ENCODE measurements at regions not wholly inside any gene's neighbourhood (a gene's known extent, or its start where the extent isn't known, plus 50 kb on each side); places are given as distances from the start of the nearest gene placed in this dataset.

- DNase-seq = no peak
Measured at GRCh38 chr5:171509467-171509866, 90.0 kb downstream of the FGF18 start.

GRCh38 chr5:171512397-171512796, 93.0 kb downstream of the FGF18 start:
- DNase-seq = no peak

GRCh38 chr5:171513591-171513990, 94.1 kb downstream of the FGF18 start:
- DNase-seq = no peak

- no peak for DNase-seq
Measured at GRCh38 chr5:171518916-171519315, 99.5 kb downstream of the FGF18 start.

GRCh38 chr5:171520300-171521174, 101.1 kb downstream of the FGF18 start:
- DNase-seq = no peak

GRCh38 chr5:171521219-171521633, 101.8 kb downstream of the FGF18 start:
- no peak for DNase-seq

GRCh38 chr5:171521679-171522078, 102.2 kb downstream of the FGF18 start:
- no peak for DNase-seq

GRCh38 chr5:171523781-171524180, 104.3 kb downstream of the FGF18 start:
- DNase-seq = no peak

- no peak for DNase-seq
Measured at GRCh38 chr5:171524466-171524865, 105.0 kb downstream of the FGF18 start.

GRCh38 chr5:171525085-171525484, 105.6 kb downstream of the FGF18 start:
- no peak for DNase-seq

- no peak for DNase-seq
Measured at GRCh38 chr5:171528036-171528435, 108.6 kb downstream of the FGF18 start.

GRCh38 chr5:171528865-171529614, 109.6 kb downstream of the FGF18 start:
- no peak for DNase-seq

GRCh38 chr5:171531638-171532037, 112.2 kb downstream of the FGF18 start:
- no peak for DNase-seq

- DNase-seq = no peak
Measured at GRCh38 chr5:171533153-171533552, 113.7 kb downstream of the FGF18 start.

GRCh38 chr5:171534043-171534895, 114.8 kb downstream of the FGF18 start:
- no peak for DNase-seq

GRCh38 chr5:171535162-171535561, 115.7 kb downstream of the FGF18 start:
- no peak for DNase-seq

GRCh38 chr5:171537070-171537849, 117.8 kb downstream of the FGF18 start:
- DNase-seq = no peak

GRCh38 chr5:171537923-171538537, 118.6 kb downstream of the FGF18 start:
- no peak for DNase-seq

- no peak for DNase-seq
Measured at GRCh38 chr5:171538681-171539080, 119.2 kb downstream of the FGF18 start.

- no peak for DNase-seq
Measured at GRCh38 chr5:171540865-171541264, 121.4 kb downstream of the FGF18 start.

- no peak for DNase-seq
Measured at GRCh38 chr5:171541341-171541776, 121.9 kb downstream of the FGF18 start.
